ENCODE measurements at regions not wholly inside any gene's neighbourhood (a gene's known extent, or its start where the extent isn't known, plus 50 kb on each side); places are given as distances from the start of the nearest gene placed in this dataset.
"Not testable (repeated sequence)": the region's sequence is repeated elsewhere in the genome, so short reads cannot be mapped to it uniquely, and the experiment has no call there.

GRCh38 chr5:82560969-82561368 lies 282.8 kb upstream of the RPS23 start:
- H3K36me3 ChIP-seq (ENCODE audit: control insufficient read depth in 1 of 2, insufficient read depth in 2 of 2, low read length in 2 of 2): no peaks in the 10 kb centered on the region
- no peaks in the 10 kb centered on the region for H3K27me3 ChIP-seq (ENCODE audit: low read depth, low read length)
- H3K4me1 ChIP-seq (ENCODE audit: control insufficient read depth in 1 of 2, insufficient read depth in 2 of 2, low read length in 2 of 2): no peaks in the 10 kb centered on the region
- no peak overlapping the region for H3K4me3 ChIP-seq (ENCODE audit: low read depth in 1 of 2, low read length in 2 of 2)
- no peak overlapping the region for H3K27ac ChIP-seq (ENCODE audit: low read length)
- H3K9me3 ChIP-seq (ENCODE audit: control insufficient read depth in 1 of 2, low read length in 2 of 2): no peaks in the 10 kb centered on the region

GRCh38 chr5:82560561-82560960 lies 282.4 kb upstream of the RPS23 start:
- no peaks in the 10 kb centered on the region for H3K4me1 ChIP-seq (ENCODE audit: control insufficient read depth in 1 of 2, insufficient read depth in 2 of 2, low read length in 2 of 2)
- no peaks in the 10 kb centered on the region for H3K27me3 ChIP-seq (ENCODE audit: low read depth, low read length)
- no peaks in the 10 kb centered on the region for H3K9me3 ChIP-seq (ENCODE audit: control insufficient read depth in 1 of 2, low read length in 2 of 2)
- H3K36me3 ChIP-seq (ENCODE audit: control insufficient read depth in 1 of 2, insufficient read depth in 2 of 2, low read length in 2 of 2): no peaks in the 10 kb centered on the region
- H3K27ac ChIP-seq (ENCODE audit: low read length): no peak overlapping the region
- H3K4me3 ChIP-seq (ENCODE audit: low read depth in 1 of 2, low read length in 2 of 2): no peak overlapping the region

DNA sequence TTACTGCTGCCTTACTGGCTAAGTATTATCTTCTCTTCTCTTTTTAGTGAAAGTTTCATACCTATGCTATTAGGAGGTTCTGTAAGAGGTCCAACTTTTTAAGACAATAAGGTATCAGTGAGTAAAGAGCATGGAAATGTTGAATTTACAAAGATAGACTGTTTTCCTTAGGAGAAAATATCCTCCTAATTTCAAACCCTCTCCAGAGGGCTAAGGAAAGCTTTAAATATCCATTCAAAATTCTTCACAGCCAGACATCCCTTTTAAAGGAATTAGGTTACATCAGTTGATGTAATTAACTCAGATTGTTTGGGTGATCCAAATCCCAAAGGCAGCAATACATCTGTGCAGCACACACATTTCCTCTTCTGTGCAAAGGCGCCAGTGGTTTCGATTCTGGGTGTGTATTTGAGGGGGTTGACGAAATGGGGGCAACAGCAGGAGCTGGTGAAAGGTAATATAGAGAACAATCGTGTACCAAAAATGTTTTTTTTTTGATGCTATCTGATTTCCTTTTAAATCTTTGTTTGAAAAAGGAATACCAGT lies 273.8 kb upstream of the RPS23 start:
- no peaks in the 10 kb centered on the region for H3K27me3 ChIP-seq (ENCODE audit: low read depth, low read length)
- H3K27ac ChIP-seq (ENCODE audit: low read length): no peak overlapping the region
- no peaks in the 10 kb centered on the region for H3K36me3 ChIP-seq (ENCODE audit: control insufficient read depth in 1 of 2, insufficient read depth in 2 of 2, low read length in 2 of 2)
- H3K9me3 ChIP-seq (ENCODE audit: control insufficient read depth in 1 of 2, low read length in 2 of 2): no peaks in the 10 kb centered on the region
- H3K4me1 ChIP-seq (ENCODE audit: control insufficient read depth in 1 of 2, insufficient read depth in 2 of 2, low read length in 2 of 2): no peaks in the 10 kb centered on the region
- no peak overlapping the region for H3K4me3 ChIP-seq (ENCODE audit: low read depth in 1 of 2, low read length in 2 of 2)

- no peaks in the 10 kb centered on the region for H3K9me3 ChIP-seq (ENCODE audit: control insufficient read depth in 1 of 2, low read length in 2 of 2)
- H3K27me3 ChIP-seq (ENCODE audit: low read depth, low read length): no peaks in the 10 kb centered on the region
- H3K4me3 ChIP-seq (ENCODE audit: low read depth in 1 of 2, low read length in 2 of 2): no peak overlapping the region
- no peak overlapping the region for H3K27ac ChIP-seq (ENCODE audit: low read length)
- H3K36me3 ChIP-seq (ENCODE audit: control insufficient read depth in 1 of 2, insufficient read depth in 2 of 2, low read length in 2 of 2): no peaks in the 10 kb centered on the region
- no peaks in the 10 kb centered on the region for H3K4me1 ChIP-seq (ENCODE audit: control insufficient read depth in 1 of 2, insufficient read depth in 2 of 2, low read length in 2 of 2)
These were observed 273.0 kb upstream of the RPS23 start for GRCh38 chr5:82551192-82551591.

- Histone ChIP-seq H3K4me1 (ENCODE audit: control insufficient read depth in 1 of 2, insufficient read depth in 2 of 2, low read length in 2 of 2) (no peaks in the 10 kb centered on the region), H3K4me3 (ENCODE audit: low read depth in 1 of 2, low read length in 2 of 2) (no peak overlapping the region), H3K9me3 (ENCODE audit: control insufficient read depth in 1 of 2, low read length in 2 of 2) (peaks cover 0 to 4% of the 10 kb centered on the region in 2 donors), H3K36me3 (ENCODE audit: control insufficient read depth in 1 of 2, insufficient read depth in 2 of 2, low read length in 2 of 2) (no peaks in the 10 kb centered on the region), H3K27ac (ENCODE audit: low read length) (no peak overlapping the region), H3K27me3 (ENCODE audit: low read depth, low read length) (no peaks in the 10 kb centered on the region)
These were observed 271.1 kb upstream of the RPS23 start for GRCh38 chr5:82549263-82549662.

GRCh38 chr5:82544004-82544403 lies 265.9 kb upstream of the RPS23 start:
- H3K4me1 ChIP-seq (ENCODE audit: control insufficient read depth in 1 of 2, insufficient read depth in 2 of 2, low read length in 2 of 2): no peaks in the 10 kb centered on the region
- peaks cover 0 to 8% of the 10 kb centered on the region in 2 donors for H3K9me3 ChIP-seq (ENCODE audit: control insufficient read depth in 1 of 2, low read length in 2 of 2)
- no peak overlapping the region for H3K27ac ChIP-seq (ENCODE audit: low read length)
- H3K4me3 ChIP-seq (ENCODE audit: low read depth in 1 of 2, low read length in 2 of 2): no peak overlapping the region
- no peaks in the 10 kb centered on the region for H3K36me3 ChIP-seq (ENCODE audit: control insufficient read depth in 1 of 2, insufficient read depth in 2 of 2, low read length in 2 of 2)
- H3K27me3 ChIP-seq (ENCODE audit: low read depth, low read length): no peaks in the 10 kb centered on the region

DNA sequence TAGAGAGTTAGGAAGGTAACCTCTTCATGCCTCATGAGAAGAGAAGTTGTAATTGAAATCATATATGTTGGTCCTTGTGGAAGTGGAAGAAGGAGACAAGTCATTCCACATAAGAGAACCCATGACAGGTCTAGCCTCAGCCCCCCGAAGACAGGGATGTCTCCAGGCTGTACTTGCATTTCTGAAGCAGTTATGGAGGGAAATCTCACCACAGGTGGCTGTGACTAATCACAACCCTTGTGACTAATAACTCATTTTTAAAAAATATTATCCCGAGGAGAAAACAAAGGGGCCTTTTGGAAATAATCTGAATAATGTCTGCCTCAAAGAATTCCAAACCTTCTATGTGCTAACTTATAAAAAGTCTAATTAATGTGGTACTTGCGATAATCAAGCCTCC lies 262.1 kb upstream of the RPS23 start:
- no peak overlapping the region for H3K4me3 ChIP-seq (ENCODE audit: low read depth in 1 of 2, low read length in 2 of 2)
- H3K4me1 ChIP-seq (ENCODE audit: control insufficient read depth in 1 of 2, insufficient read depth in 2 of 2, low read length in 2 of 2): no peaks in the 10 kb centered on the region
- H3K27ac ChIP-seq (ENCODE audit: low read length): no peak overlapping the region
- no peaks in the 10 kb centered on the region for H3K27me3 ChIP-seq (ENCODE audit: low read depth, low read length)
- H3K36me3 ChIP-seq (ENCODE audit: control insufficient read depth in 1 of 2, insufficient read depth in 2 of 2, low read length in 2 of 2): no peaks in the 10 kb centered on the region
- H3K9me3 ChIP-seq (ENCODE audit: control insufficient read depth in 1 of 2, low read length in 2 of 2): peaks cover 0 to 8% of the 10 kb centered on the region in 2 donors

DNA sequence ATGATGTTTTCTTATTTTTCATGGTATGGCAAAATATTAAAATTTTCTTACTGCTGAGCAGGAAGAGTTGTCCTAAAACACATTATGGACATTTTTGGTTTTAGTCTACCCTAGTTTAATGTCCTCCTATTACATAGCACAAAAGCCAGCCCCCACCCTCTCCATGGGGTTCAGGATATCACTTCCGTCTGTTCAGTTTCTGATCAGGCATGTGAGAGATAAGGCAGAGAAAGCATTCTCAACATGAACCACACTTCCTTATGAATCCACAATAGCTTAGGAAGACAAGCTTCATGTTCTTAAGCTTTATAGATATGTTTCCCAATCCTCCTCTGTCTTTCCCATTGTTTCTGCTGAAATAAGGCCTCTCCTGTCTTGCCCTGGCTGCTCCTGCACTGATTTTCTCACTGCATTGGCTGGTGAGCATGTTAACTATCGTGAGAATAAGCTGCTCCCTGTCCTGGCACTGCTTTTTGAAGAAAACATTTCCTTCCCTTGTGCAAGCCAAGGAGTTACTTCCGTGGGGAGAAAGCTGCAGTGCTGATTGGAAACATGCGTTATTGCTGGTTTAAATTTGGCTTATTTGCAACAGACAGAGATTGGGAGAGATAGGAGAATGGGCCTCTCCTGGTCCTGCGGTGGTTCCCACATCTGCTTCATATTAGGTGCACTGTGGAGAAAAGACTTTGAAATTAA lies 260.3 kb upstream of the RPS23 start:
- Histone ChIP-seq H3K4me3 (ENCODE audit: low read depth in 1 of 2, low read length in 2 of 2) (no peak overlapping the region), H3K4me1 (ENCODE audit: control insufficient read depth in 1 of 2, insufficient read depth in 2 of 2, low read length in 2 of 2) (no peaks in the 10 kb centered on the region), H3K27ac (ENCODE audit: low read length) (no peak overlapping the region), H3K9me3 (ENCODE audit: control insufficient read depth in 1 of 2, low read length in 2 of 2) (no peaks in the 10 kb centered on the region), H3K36me3 (ENCODE audit: control insufficient read depth in 1 of 2, insufficient read depth in 2 of 2, low read length in 2 of 2) (no peaks in the 10 kb centered on the region), H3K27me3 (ENCODE audit: low read depth, low read length) (no peaks in the 10 kb centered on the region)

DNA sequence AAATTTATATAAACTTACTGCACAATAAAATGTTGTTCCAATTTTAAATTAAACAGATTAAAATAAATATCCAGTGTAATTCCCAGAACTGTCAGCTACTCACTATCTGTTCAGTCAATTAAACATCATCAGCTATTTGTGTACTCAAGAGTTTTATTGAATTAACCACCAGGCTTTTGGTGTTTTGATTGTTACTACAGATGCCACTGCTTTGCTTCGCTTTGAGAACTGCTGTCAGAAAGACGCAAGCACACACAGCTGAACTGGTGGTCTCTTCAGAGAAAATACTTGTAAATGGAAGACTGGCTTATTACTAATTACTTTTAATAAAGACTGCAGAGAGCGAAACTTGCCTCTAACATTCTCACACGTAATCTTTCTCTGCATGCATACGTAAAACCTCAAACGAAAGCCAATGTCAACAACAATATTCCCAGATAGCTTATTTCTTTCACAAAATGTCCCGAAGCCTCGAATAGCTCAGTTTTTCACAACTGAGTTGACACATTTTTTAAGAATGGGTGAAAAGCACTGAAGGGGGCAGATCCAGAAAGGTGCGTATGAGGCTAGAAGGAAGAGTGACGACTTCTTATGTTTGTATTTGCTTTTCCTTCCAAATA lies 259.6 kb upstream of the RPS23 start:
- peaks cover 3% of the 10 kb centered on the region for H3K27me3 ChIP-seq (ENCODE audit: low read depth, low read length)
- H3K9me3 ChIP-seq (ENCODE audit: control insufficient read depth in 1 of 2, low read length in 2 of 2): no peaks in the 10 kb centered on the region
- no peaks in the 10 kb centered on the region for H3K4me1 ChIP-seq (ENCODE audit: control insufficient read depth in 1 of 2, insufficient read depth in 2 of 2, low read length in 2 of 2)
- no peaks in the 10 kb centered on the region for H3K36me3 ChIP-seq (ENCODE audit: control insufficient read depth in 1 of 2, insufficient read depth in 2 of 2, low read length in 2 of 2)
- H3K27ac ChIP-seq (ENCODE audit: low read length): no peak overlapping the region
- H3K4me3 ChIP-seq (ENCODE audit: low read depth in 1 of 2, low read length in 2 of 2): no peak overlapping the region

- H3K27me3 ChIP-seq (ENCODE audit: low read depth, low read length): peaks cover 3% of the 10 kb centered on the region
- H3K4me3 ChIP-seq (ENCODE audit: low read depth in 1 of 2, low read length in 2 of 2): no peak overlapping the region
- H3K9me3 ChIP-seq (ENCODE audit: control insufficient read depth in 1 of 2, low read length in 2 of 2): no peaks in the 10 kb centered on the region
- no peaks in the 10 kb centered on the region for H3K36me3 ChIP-seq (ENCODE audit: control insufficient read depth in 1 of 2, insufficient read depth in 2 of 2, low read length in 2 of 2)
- H3K27ac ChIP-seq (ENCODE audit: low read length): no peak overlapping the region
- no peaks in the 10 kb centered on the region for H3K4me1 ChIP-seq (ENCODE audit: control insufficient read depth in 1 of 2, insufficient read depth in 2 of 2, low read length in 2 of 2)
These were observed 256.8 kb upstream of the RPS23 start for GRCh38 chr5:82534986-82535385.

DNA sequence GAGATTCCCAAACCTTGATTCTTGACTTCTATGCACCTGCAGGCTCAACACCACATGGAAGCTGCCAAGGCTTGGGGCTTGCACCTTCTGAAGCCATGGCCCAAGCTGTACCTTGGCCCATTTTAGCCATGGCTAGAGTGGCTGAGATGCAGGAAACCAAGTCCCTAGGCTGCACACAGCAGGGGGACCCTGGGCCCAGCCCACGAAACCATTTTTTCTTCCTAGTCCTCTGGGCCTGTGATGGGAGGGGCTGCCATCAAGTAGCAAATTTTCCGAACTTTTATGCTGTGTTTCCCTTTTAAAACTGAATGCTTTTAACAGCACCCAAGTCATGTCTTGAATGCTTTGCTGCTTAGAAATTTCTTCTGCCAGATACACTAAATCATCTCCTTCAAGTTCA lies 253.9 kb upstream of the RPS23 start:
- not testable (repeated sequence) for H3K9me3 ChIP-seq (ENCODE audit: control insufficient read depth in 1 of 2, low read length in 2 of 2); H3K4me3 ChIP-seq (ENCODE audit: low read depth in 1 of 2, low read length in 2 of 2); H3K27ac ChIP-seq (ENCODE audit: low read length); H3K4me1 ChIP-seq (ENCODE audit: control insufficient read depth in 1 of 2, insufficient read depth in 2 of 2, low read length in 2 of 2); H3K27me3 ChIP-seq (ENCODE audit: low read depth, low read length); H3K36me3 ChIP-seq (ENCODE audit: control insufficient read depth in 1 of 2, insufficient read depth in 2 of 2, low read length in 2 of 2)

GRCh38 chr5:82526540-82526939 lies 248.4 kb upstream of the RPS23 start:
- no peaks in the 10 kb centered on the region for H3K27me3 ChIP-seq (ENCODE audit: low read depth, low read length)
- H3K4me1 ChIP-seq (ENCODE audit: control insufficient read depth in 1 of 2, insufficient read depth in 2 of 2, low read length in 2 of 2): no peaks in the 10 kb centered on the region
- H3K27ac ChIP-seq (ENCODE audit: low read length): no peak overlapping the region
- no peaks in the 10 kb centered on the region for H3K36me3 ChIP-seq (ENCODE audit: control insufficient read depth in 1 of 2, insufficient read depth in 2 of 2, low read length in 2 of 2)
- no peak overlapping the region for H3K4me3 ChIP-seq (ENCODE audit: low read depth in 1 of 2, low read length in 2 of 2)
- H3K9me3 ChIP-seq (ENCODE audit: control insufficient read depth in 1 of 2, low read length in 2 of 2): no peaks in the 10 kb centered on the region

Measured in muscle layer of duodenum (tissue), 2 donors.